ENCODE measurements at regions not wholly inside any gene's neighbourhood (a gene's known extent, or its start where the extent isn't known, plus 50 kb on each side); places are given as distances from the start of the nearest gene placed in this dataset.

DNA sequence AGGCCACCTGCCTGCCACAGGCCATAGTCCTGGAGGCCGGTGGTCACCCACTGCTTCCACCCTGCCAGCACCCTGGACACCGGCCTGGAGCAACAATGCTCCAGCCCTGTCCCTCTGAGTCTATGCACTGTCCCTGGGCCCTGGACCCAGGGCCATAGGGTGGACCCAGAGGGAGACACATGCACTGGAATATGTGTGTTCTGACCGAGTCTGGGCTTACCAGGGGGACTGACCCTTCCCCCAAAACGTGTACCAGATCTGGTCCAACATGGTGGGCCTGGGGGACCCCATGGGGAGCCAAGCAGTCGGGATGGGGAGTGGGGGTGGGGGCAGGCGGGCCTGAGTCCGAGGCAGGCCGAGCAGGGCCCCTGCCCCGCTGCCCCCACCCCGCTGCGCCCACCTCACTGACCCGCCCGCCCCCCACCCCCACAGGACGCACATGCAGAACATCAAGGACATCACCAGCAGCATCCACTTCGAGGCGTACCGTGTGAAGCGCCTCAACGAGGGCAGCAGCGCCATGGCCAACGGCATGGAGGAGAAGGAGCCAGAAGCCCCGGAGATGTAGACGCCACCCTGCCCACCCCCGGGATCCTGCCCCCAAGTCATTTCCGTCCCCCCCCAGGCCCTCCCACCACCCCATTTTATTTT, 357.4 kb downstream of the SEC14L1 start:
- TF ChIP-seq CEBPB (IDR thresholded peaks at IDR 0.05): no peak

DNA sequence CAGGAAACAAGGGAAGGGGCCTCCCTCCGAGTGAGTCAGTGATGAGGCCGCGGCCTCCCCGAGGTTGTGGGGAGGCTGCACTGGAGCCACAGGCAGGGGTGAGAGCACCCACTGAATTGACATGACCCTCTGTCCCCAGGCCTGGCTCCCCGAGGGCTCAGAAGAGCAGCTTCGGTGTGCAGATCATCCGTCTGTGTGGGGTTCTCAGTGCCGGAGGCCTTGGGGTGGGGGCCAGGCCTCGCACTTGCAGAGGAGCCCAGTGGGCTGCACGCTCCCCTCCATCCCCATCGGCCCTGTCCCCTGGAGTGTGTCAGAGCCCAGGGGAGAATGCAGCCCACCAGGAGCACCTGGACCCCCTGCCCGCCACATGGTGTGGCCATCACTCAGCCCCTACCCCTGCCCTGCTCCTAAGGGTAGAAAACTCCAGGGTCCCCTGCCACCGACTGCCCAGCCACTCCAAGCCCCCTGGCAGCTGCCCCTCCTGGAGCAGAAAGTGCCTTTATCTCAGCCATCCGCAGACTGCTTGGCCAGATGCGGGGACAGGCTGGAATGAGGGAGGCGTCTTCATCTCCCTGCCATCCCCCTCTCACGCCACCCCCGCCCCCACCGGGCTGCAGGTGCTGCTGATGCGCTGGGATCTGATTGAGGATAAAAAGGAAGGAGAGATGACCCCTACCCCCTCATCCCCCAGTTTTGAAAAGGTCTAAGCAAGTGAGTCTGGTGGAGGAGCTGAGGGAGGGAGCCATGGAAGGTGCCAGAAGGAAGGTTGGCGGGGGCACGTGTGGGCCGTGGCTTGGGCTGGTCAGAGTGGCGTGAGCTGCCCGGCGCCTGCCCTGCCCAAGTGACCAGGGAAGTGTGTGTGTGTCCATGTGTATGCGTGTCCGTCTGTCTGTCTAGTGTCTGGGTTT, 358.3 kb downstream of the SEC14L1 start:
- no peak for TF ChIP-seq CEBPB (IDR thresholded peaks at IDR 0.05)

DNA sequence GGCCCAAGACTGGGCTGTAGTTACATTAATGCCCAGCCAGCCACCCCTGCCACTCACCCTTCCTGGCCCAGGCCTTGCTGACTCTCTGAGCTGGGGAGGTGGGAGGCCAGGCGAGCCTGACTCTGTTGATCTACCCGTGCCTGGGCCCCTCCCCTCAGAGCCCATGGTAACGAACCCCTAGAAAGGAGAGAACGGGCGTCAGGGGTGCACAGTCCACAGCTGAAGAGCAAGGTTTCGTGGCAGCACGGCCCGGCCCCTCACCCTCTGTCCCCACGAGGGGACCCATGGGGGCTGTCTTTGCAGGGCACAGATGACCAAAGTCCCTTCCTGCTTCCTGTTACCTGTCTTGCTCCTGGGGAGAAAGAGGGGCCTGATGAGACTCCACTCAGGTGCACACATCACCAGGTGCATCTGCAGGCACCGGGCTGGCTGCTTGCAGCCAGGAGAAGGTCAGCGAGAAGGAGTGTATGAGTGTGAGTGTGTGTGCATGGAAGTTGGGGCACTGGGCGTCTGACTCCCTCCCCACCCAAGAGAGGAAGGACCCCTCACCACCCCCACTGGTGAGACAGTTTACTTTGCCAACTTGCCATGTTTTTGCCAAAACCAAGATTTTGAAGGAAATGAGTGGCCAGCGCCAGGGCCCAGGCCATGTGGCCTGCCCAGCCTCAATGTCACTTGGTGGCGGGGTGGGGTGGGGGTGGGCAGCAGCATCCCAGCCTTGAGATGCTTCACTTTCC, 359.1 kb downstream of the SEC14L1 start:
- TF ChIP-seq RAD21 (IDR thresholded peaks at IDR 0.05; ENCODE audit: low read depth) (no peak), YY1 (IDR thresholded peaks at IDR 0.05; ENCODE audit: low read depth) (no peak)

DNA sequence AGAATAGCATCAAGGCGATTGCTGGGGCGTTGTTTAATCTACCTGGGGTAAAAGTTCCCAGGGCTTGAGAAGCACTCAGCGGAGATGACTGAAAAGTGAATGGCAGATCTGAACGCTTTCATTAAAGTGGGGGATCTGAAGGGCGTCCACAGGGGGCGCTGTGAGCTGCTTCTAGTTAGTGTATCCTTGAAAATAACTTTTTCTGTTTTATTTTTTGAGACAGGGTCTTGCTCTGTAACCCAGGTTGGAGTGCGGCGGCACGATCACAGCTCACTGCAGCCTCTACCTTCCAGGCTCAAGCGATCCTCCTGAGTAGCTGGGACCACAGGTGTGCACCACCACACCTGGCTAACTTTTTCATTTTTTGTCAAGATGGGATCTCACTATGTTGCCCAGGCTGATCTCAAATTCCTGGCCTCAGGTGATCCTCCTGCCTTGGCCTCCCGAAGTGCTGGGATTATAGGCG, 360.4 kb downstream of the SEC14L1 start:
- TF ChIP-seq ZBTB7A (IDR thresholded peaks at IDR 0.05; ENCODE audit: low read depth) (no peak), EGR1 (IDR thresholded peaks at IDR 0.05) (no peak), CREB1 (IDR thresholded peaks at IDR 0.05; ENCODE audit: low read depth) (no peak), TAF1 (IDR thresholded peaks at IDR 0.05; ENCODE audit: low read depth) (no peak), YY1 (IDR thresholded peaks at IDR 0.05; ENCODE audit: low read depth) (no peak), FOXM1 (IDR thresholded peaks at IDR 0.05; ENCODE audit: borderline replicate concordance, low read depth) (no peak), RAD21 (IDR thresholded peaks at IDR 0.05; ENCODE audit: low read depth) (no peak), NFIC (IDR thresholded peaks at IDR 0.05) (no peak)
- TF ChIP-seq, protein P1, sequence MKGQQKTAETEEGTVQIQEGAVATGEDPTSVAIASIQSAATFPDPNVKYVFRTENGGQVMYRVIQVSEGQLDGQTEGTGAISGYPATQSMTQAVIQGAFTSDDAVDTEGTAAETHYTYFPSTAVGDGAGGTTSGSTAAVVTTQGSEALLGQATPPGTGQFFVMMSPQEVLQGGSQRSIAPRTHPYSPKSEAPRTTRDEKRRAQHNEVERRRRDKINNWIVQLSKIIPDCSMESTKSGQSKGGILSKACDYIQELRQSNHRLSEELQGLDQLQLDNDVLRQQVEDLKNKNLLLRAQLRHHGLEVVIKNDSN (IDR thresholded peaks at IDR 0.05): no peak
- TF ChIP-seq, protein P2, sequence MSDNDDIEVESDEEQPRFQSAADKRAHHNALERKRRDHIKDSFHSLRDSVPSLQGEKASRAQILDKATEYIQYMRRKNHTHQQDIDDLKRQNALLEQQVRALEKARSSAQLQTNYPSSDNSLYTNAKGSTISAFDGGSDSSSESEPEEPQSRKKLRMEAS (IDR thresholded peaks at IDR 0.05): no peak
- TF ChIP-seq, protein P3, sequence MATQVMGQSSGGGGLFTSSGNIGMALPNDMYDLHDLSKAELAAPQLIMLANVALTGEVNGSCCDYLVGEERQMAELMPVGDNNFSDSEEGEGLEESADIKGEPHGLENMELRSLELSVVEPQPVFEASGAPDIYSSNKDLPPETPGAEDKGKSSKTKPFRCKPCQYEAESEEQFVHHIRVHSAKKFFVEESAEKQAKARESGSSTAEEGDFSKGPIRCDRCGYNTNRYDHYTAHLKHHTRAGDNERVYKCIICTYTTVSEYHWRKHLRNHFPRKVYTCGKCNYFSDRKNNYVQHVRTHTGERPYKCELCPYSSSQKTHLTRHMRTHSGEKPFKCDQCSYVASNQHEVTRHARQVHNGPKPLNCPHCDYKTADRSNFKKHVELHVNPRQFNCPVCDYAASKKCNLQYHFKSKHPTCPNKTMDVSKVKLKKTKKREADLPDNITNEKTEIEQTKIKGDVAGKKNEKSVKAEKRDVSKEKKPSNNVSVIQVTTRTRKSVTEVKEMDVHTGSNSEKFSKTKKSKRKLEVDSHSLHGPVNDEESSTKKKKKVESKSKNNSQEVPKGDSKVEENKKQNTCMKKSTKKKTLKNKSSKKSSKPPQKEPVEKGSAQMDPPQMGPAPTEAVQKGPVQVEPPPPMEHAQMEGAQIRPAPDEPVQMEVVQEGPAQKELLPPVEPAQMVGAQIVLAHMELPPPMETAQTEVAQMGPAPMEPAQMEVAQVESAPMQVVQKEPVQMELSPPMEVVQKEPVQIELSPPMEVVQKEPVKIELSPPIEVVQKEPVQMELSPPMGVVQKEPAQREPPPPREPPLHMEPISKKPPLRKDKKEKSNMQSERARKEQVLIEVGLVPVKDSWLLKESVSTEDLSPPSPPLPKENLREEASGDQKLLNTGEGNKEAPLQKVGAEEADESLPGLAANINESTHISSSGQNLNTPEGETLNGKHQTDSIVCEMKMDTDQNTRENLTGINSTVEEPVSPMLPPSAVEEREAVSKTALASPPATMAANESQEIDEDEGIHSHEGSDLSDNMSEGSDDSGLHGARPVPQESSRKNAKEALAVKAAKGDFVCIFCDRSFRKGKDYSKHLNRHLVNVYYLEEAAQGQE (IDR thresholded peaks at IDR 0.05; ENCODE audit: low read depth): no peak

DNA sequence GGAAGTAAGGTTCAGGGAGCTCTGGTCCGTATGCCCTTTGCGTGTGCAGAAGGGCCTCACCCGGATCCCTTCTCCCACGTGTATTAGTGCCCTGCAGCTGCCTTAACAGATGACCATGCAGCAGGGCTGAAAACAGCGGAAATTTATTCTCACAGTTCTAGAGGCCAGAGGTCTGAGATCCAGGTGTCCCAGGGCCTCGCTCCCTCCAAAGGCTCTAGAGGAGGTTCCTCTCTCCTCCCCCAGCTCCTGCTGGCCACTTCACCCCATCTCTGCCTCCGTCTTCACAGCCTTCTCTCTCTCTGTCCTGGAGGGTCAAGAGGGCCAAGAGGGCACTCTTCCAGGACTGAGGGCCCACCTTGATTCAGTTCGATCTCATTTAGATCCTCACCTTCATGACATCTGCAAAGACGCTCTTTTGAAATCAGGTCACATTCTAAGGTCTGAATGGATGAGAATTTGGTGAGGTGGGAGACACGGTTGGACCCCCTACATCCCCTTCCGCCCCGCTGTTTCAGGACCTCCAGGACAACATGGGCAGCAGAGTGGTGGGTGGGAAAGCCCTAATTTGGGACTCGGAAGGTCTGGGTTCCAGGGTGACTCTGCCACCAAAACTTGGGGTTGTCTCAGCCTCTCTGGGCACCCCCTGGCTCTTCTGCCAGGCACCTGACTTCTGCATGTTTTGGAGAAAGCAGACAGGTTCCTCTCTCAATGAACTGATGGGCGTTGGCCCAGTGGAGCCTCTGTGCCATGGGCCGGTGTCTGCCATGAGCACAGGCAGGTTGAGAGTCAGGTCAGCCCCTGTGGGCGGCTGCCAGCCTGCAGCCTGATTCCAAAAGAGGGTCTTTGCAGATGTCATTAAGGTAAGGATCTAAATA, 361.2 kb downstream of the SEC14L1 start:
- TF ChIP-seq EGR1 (IDR thresholded peaks at IDR 0.05) (no peak), RAD21 (IDR thresholded peaks at IDR 0.05; ENCODE audit: low read depth) (no peak), YY1 (IDR thresholded peaks at IDR 0.05; ENCODE audit: low read depth) (no peak), TAF1 (IDR thresholded peaks at IDR 0.05; ENCODE audit: low read depth) (no peak), TEAD4 (IDR thresholded peaks at IDR 0.05) (no peak), CREB1 (IDR thresholded peaks at IDR 0.05; ENCODE audit: low read depth) (no peak), CEBPB (IDR thresholded peaks at IDR 0.05) (no peak), NFIC (IDR thresholded peaks at IDR 0.05) (no peak), FOXM1 (IDR thresholded peaks at IDR 0.05; ENCODE audit: borderline replicate concordance, low read depth) (no peak), EP300 (IDR thresholded peaks at IDR 0.05; ENCODE audit: borderline replicate concordance) (no peak), ZBTB7A (IDR thresholded peaks at IDR 0.05; ENCODE audit: low read depth) (no peak), TCF12 (IDR thresholded peaks at IDR 0.05; ENCODE audit: low read depth) (no peak)
- TF ChIP-seq, protein P2 (IDR thresholded peaks at IDR 0.05): no peak
- TF ChIP-seq, protein P1 (IDR thresholded peaks at IDR 0.05): no peak
- TF ChIP-seq, protein P3 (IDR thresholded peaks at IDR 0.05; ENCODE audit: low read depth): no peak

Measured in Ishikawa (cell line).